Calu3 (cell line): ENCODE measurements at regions not wholly inside any gene's neighbourhood (a gene's known extent, or its start where the extent isn't known, plus 50 kb on each side); places are given as distances from the start of the nearest gene placed in this dataset.

Experiments
- BruUV-seq: library from RNA; stranded (reverse); fragments of 400-500 nt; replicated peaks from 2 replicates; lab custom pipeline; 2021; lab: Mats Ljungman, UMichigan
- CTCF ChIA-PET: fragments of 300-600 bp; sonication (Branson Sonifier 250); formaldehyde crosslinking; loops from one replicate; lab custom pipeline; 2022; ENCODE audit warnings: antibody characterized with exemption; lab: Charles Lee
- DNase-seq: peaks from one replicate; pipeline ENCODE4 v3.0.0; 2022
- H3K27ac Mint-ChIP-seq: one replicate; pipeline ENCODE4 v1.8.0; 2022; ENCODE audit warnings: mixed read lengths; ENCODE audit not compliant: unreplicated experiment
- H3K27me3 Mint-ChIP-seq: one replicate; pipeline ENCODE4 v1.8.0; 2022; ENCODE audit warnings: mixed read lengths; ENCODE audit not compliant: unreplicated experiment
- H3K36me3 Mint-ChIP-seq: one replicate; pipeline ENCODE4 v1.8.0; 2022; ENCODE audit warnings: mild to moderate bottlenecking, moderate library complexity, mixed read lengths; ENCODE audit not compliant: insufficient read depth, unreplicated experiment
- H3K4me1 Mint-ChIP-seq: one replicate; pipeline ENCODE4 v1.8.0; 2022; ENCODE audit warnings: mild to moderate bottlenecking, low read depth, mixed read lengths; ENCODE audit not compliant: unreplicated experiment
- H3K4me3 Mint-ChIP-seq: one replicate; pipeline ENCODE4 v1.8.0; 2022; ENCODE audit warnings: mild to moderate bottlenecking, low read depth, moderate library complexity, mixed read lengths; ENCODE audit not compliant: unreplicated experiment
- H3K9me3 Mint-ChIP-seq: one replicate; pipeline ENCODE4 v1.8.0; 2022; ENCODE audit warnings: low read depth, mixed read lengths; ENCODE audit not compliant: unreplicated experiment
- intact Hi-C: fragments of 100-400 bp; cut with micrococcal nuclease; formaldehyde crosslinking; loops from one replicate; pipeline ENCODE4 v1.10.0; 2022; ENCODE audit not compliant: unreplicated experiment
- TF ChIP-seq, protein P1 (sequence below): fragments of 200-600 bp; IDR thresholded peaks from one replicate; pipeline ENCODE4 v1.8.0; 2022; ENCODE audit warnings: antibody characterized with exemption; ENCODE audit not compliant: unreplicated experiment

DNA sequence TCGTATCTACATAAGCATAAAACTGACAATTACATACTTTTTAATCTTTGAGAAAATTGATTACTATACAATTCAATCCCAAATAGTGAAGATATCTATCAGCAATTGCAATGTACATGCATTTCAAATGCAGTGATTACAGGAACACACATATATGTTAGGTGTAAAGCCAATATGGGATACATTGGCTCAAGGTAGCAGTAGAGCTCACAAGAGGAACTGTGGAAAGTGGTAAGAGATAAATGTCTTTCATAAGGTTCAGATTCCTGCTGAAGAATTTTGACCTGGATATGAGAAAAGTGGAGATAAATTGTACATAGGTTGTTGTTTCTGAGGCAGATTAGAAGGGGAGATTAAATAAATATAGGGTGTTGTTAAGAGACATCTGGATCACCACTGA lies 1280.5 kb downstream of the OTOL1 start:
- intact Hi-C loops = loop anchor here (1.0 to 5.0 kb wide), 3 partner anchors 265 to 1215 kb away; no protein-coding TSS in a partner anchor
- peak; percentile 17 for DNase-seq
- no TSS peak for BruUV-seq
- Mint-ChIP-seq H3K4me3 (no peak overlapping the region), H3K36me3 (no peaks in the 10 kb centered on the region), H3K4me1 (no peaks in the 10 kb centered on the region), H3K27ac (no peak overlapping the region), H3K27me3 (no peaks in the 10 kb centered on the region), H3K9me3 (no peaks in the 10 kb centered on the region)
- CTCF ChIA-PET = no interaction called here
- TF ChIP-seq, protein P1, sequence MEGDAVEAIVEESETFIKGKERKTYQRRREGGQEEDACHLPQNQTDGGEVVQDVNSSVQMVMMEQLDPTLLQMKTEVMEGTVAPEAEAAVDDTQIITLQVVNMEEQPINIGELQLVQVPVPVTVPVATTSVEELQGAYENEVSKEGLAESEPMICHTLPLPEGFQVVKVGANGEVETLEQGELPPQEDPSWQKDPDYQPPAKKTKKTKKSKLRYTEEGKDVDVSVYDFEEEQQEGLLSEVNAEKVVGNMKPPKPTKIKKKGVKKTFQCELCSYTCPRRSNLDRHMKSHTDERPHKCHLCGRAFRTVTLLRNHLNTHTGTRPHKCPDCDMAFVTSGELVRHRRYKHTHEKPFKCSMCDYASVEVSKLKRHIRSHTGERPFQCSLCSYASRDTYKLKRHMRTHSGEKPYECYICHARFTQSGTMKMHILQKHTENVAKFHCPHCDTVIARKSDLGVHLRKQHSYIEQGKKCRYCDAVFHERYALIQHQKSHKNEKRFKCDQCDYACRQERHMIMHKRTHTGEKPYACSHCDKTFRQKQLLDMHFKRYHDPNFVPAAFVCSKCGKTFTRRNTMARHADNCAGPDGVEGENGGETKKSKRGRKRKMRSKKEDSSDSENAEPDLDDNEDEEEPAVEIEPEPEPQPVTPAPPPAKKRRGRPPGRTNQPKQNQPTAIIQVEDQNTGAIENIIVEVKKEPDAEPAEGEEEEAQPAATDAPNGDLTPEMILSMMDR = peak; percentile 55

DNA sequence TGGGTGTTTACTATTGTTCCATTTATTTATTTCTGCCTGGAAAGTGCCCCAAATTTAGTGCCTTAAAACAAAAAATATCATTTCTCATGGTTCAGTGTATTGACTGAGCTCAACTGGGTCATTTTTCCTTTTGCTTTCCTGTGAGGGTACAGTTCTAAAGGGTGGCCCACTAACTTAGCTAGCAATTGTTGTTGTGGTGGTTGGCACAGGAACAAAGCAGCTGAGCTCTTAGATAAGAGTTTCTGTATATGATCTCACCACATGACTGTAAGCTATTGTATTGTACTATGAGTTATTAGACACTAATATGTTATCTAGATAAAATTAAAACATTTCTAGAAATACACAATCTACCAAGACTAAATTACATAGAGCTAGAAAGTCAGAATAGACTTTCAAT lies 1283.7 kb downstream of the OTOL1 start:
- Mint-ChIP-seq H3K27me3 (no peaks in the 10 kb centered on the region), H3K9me3 (peaks cover 4% of the 10 kb centered on the region), H3K36me3 (no peaks in the 10 kb centered on the region), H3K27ac (no peak overlapping the region), H3K4me1 (no peaks in the 10 kb centered on the region), H3K4me3 (no peak overlapping the region)
- DNase-seq = no peak
- TF ChIP-seq, protein P1 = no peak
- CTCF ChIA-PET = no interaction called here
- BruUV-seq = no TSS peak
- intact Hi-C loops = no loop called here

DNA sequence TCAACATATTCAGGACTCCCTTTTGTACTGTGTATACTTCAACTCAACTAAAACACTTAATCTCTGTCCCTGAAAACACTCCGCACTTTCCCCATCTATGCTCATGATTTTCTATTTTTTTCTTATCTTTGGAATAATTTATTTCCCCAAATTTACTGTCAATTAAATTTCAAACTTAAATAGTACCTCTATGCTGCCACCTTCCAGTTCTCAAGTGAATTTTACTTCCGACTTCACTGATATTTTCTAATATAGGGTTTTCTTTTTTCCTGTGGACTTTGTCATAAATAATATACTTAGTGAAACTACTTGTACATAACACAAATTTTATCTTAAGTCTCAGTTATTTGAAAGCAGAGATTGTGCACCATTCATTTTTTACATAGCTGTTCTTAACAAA lies 1303.3 kb downstream of the OTOL1 start:
- no peaks in the 10 kb centered on the region for H3K36me3 Mint-ChIP-seq
- H3K4me1 Mint-ChIP-seq = no peaks in the 10 kb centered on the region
- TF ChIP-seq, protein P1 = no peak
- no TSS peak for BruUV-seq
- no peaks in the 10 kb centered on the region for H3K9me3 Mint-ChIP-seq
- CTCF ChIA-PET = interaction anchor here (0.6 kb wide), 1 partner anchor 88 kb away, joined by 3 read pairs; no protein-coding TSS in a partner anchor
- H3K4me3 Mint-ChIP-seq = no peak overlapping the region
- intact Hi-C loops = no loop called here
- DNase-seq = no peak
- no peaks in the 10 kb centered on the region for H3K27me3 Mint-ChIP-seq
- H3K27ac Mint-ChIP-seq = no peak overlapping the region

DNA sequence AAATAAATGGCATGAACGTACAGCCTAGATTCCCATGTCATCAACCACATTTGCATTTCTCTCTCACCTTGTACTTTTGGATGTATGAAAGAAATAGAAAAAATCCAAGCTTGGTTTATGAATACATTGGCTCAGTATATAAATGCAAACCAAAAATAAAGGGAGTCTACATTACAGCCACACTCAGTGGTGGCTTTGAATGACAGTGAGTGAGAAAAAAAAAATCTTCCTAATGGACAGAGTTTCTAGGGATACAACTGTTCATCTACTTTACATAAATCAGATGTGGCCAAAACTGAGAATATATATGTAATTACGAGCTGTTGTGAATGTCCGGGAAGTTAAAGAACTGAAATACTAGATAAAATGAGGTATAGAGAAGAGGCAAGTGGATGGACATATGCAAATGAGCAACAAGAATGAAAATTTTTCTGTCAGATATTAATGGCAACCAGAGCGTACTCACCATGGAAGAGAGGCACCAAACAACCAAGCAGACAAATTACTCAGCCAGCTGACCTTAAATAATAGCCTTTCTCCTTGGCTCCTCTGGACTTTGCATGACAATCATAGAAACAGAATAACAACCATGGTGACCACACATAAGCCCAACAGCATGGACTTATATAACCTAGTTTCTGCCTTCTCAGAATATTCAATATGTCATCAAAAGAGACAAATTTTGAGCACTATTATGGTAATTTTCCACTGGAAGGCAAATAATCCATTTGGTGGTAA lies 1305.8 kb downstream of the OTOL1 start:
- no peak overlapping the region for H3K4me3 Mint-ChIP-seq
- CTCF ChIA-PET = no interaction called here
- no peak for DNase-seq
- no peaks in the 10 kb centered on the region for H3K36me3 Mint-ChIP-seq
- BruUV-seq = no TSS peak
- intact Hi-C loops = no loop called here
- no peaks in the 10 kb centered on the region for H3K27me3 Mint-ChIP-seq
- no peaks in the 10 kb centered on the region for H3K9me3 Mint-ChIP-seq
- H3K27ac Mint-ChIP-seq = no peak overlapping the region
- no peaks in the 10 kb centered on the region for H3K4me1 Mint-ChIP-seq
- TF ChIP-seq, protein P1 = no peak
